CD4-positive, CD25-positive, alpha-beta regulatory T cell (primary cell): ENCODE measurements at regions not wholly inside any gene's neighbourhood (a gene's known extent, or its start where the extent isn't known, plus 50 kb on each side); places are given as distances from the start of the nearest gene placed in this dataset.

ENCODE experiments used
- ATAC-seq, 2 donors: fragments of 150-1000 bp; cut with Tn5 transposase; one replicate each; pipeline ENCODE4 v1.10.0; 2021; ENCODE audit warnings: low read depth in 2 of 2, moderate number of reproducible peaks in 2 of 2, moderate library complexity in 1 of 2
- DNase-seq, 3 donors: peaks; one replicate each; pipeline versions ENCODE4 v3.0.0 to v3.0.0-alpha.2; 2012 to 2022; ENCODE audit warnings: mixed read lengths in 1 of 3
- H3K27ac ChIP-seq: one replicate; pipeline ENCODE4 v1.7.0; 2013; ENCODE audit warnings: mild to moderate bottlenecking, low read length; ENCODE audit not compliant: insufficient read depth, poor library complexity, severe bottlenecking
- H3K27me3 ChIP-seq: one replicate; pipeline ENCODE4 v1.7.0; 2013; ENCODE audit warnings: low read length; ENCODE audit not compliant: control insufficient read depth, insufficient read depth
- H3K36me3 ChIP-seq: one replicate; pipeline ENCODE4 v1.7.0; 2013; ENCODE audit warnings: mild to moderate bottlenecking, low read length, moderate library complexity; ENCODE audit not compliant: control insufficient read depth, insufficient read depth
- H3K4me1 ChIP-seq: 2 replicates; pipeline ENCODE4 v1.7.0; 2013; ENCODE audit warnings: mild to moderate bottlenecking, low read length; ENCODE audit not compliant: insufficient read depth, control insufficient read depth, poor library complexity, severe bottlenecking
- H3K4me3 ChIP-seq: one replicate; pipeline ENCODE4 v1.7.0; 2013; ENCODE audit warnings: low read depth, mild to moderate bottlenecking, low read length, moderate library complexity
- H3K9me3 ChIP-seq, 2 experiments: 1 replicate in 1 of 2; 2 replicates in 1 of 2; pipeline ENCODE4 v1.7.0; 2013; ENCODE audit warnings: low read length in 2 of 2, mild to moderate bottlenecking in 1 of 2, moderate library complexity in 1 of 2; ENCODE audit not compliant: control insufficient read depth in 2 of 2
- H3K27ac Mint-ChIP-seq, 3 donors: one replicate each; pipeline ENCODE4 v1.8.0; 2020 to 2022; ENCODE audit warnings: mild to moderate bottlenecking in 3 of 3, mixed read lengths in 3 of 3, moderate library complexity in 2 of 3
- H3K27me3 Mint-ChIP-seq: one replicate; pipeline ENCODE4 v1.8.0; 2022; ENCODE audit warnings: mild to moderate bottlenecking, mixed read lengths
- H3K36me3 Mint-ChIP-seq: one replicate; pipeline ENCODE4 v1.8.0; 2020; ENCODE audit warnings: mixed read lengths
- H3K4me1 Mint-ChIP-seq, 4 donors: one replicate each; pipeline ENCODE4 v1.8.0; 2020 to 2022; ENCODE audit warnings: mixed read lengths in 4 of 4, mild to moderate bottlenecking in 1 of 4
- H3K4me3 Mint-ChIP-seq, 4 donors: one replicate each; pipeline ENCODE4 v1.8.0; 2020 to 2022; ENCODE audit warnings: mild to moderate bottlenecking in 4 of 4, mixed read lengths in 4 of 4, moderate library complexity in 3 of 4
- H3K9me3 Mint-ChIP-seq, 7 donors: one replicate each; pipeline ENCODE4 v1.8.0; 2020 to 2022; ENCODE audit warnings: mixed read lengths in 7 of 7, mild to moderate bottlenecking in 3 of 7, moderate library complexity in 2 of 7

DNA sequence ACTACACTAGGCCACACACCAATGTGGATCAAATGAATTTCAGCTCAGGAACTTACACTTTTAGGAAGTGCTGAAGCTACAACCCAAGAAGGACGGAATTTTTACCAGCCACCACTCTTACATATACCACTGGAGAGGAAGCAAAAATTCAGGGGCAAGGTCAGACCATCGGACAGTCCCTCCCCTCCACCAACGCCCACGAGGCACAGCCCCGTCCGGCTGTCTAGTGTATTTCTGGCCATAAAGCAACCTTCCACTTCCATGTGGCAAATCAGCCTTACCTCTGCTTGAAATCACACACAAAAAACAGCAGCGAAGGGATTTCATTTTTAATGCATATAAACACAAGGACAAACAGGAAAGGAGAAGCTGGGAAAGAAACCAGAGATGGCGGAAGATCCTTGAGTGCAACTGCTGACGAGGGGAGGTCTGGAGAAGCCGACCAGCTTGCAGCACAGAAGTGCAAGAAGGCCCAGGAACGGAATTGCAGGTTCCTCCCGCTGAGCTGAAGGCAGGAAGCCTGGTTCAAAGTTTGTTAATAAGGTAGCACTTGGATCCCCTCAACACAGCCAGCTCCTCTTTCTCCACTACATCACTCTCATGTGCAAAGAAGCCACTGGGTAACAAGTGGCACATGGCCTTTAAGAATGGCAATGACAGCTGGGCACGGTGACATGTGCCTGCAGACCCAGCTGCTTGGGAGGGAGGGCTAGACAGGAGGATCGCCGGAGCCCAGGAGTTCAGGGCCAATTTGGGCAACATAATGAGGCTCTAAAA is 71.5 kb downstream of the SHANK2 start:
- H3K4me3 Mint-ChIP-seq, result no peak overlapping the region
- peaks cover 0 to 10% (median 2%) of the 10 kb centered on the region in 7 donors for H3K9me3 Mint-ChIP-seq
- DNase-seq, result no peak
- no peaks in the 10 kb centered on the region for H3K4me1 Mint-ChIP-seq
- no peak overlapping the region for H3K27ac Mint-ChIP-seq
- Histone ChIP-seq H3K27ac (no peak overlapping the region), H3K36me3 (no peaks in the 10 kb centered on the region), H3K4me1 (no peaks in the 10 kb centered on the region), H3K9me3 (peaks cover 0 to 3% of the 10 kb centered on the region in 2 experiments), H3K4me3 (no peak overlapping the region), H3K27me3 (no peaks in the 10 kb centered on the region)
- no peak for ATAC-seq
- peaks cover 5% of the 10 kb centered on the region for H3K27me3 Mint-ChIP-seq
- no peaks in the 10 kb centered on the region for H3K36me3 Mint-ChIP-seq

DNA sequence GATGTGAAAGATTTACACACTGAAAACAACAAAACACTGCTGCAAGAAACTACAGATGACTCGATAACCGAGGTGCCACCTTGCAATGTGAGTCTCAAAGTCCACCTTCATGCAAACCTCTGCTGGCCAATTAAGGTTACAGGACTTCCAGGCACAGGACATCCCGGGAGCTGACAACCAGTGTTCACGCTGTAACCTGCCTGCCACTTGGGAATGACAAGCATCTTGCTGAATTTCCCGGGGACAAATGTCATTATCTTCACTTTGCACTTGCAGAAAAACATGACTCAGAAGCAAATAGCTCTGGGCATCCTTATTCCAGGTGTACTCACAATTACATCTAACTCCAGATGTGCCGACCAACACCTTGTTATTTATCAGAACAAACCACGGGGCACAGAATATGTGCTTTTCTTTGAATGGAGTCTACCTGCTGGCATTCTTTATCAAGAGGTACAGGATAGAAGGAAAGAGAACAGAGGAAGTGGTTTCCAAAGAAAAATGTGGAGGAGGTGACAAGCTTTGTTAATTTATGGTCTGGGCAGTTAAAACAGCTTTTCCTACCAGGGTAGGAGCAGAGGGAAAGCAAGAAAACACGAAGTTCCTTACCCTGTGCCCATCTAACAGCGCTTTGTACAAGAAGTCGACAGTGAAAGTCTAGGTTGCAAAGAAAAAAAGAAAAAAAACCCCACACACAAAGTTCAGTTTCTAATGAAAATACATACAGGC is 72.3 kb downstream of the SHANK2 start:
- Histone ChIP-seq H3K4me1 (no peaks in the 10 kb centered on the region), H3K4me3 (no peak overlapping the region), H3K27ac (no peak overlapping the region), H3K36me3 (no peaks in the 10 kb centered on the region), H3K9me3 (peaks cover 0 to 7% of the 10 kb centered on the region in 2 experiments), H3K27me3 (no peaks in the 10 kb centered on the region)
- Mint-ChIP-seq H3K27ac (no peak overlapping the region), H3K36me3 (no peaks in the 10 kb centered on the region), H3K27me3 (peaks cover 5% of the 10 kb centered on the region), H3K9me3 (peaks cover 0 to 12% (median 3%) of the 10 kb centered on the region in 7 donors), H3K4me1 (no peaks in the 10 kb centered on the region), H3K4me3 (no peak overlapping the region)
- DNase-seq, result no peak
- ATAC-seq, result no peak

DNA sequence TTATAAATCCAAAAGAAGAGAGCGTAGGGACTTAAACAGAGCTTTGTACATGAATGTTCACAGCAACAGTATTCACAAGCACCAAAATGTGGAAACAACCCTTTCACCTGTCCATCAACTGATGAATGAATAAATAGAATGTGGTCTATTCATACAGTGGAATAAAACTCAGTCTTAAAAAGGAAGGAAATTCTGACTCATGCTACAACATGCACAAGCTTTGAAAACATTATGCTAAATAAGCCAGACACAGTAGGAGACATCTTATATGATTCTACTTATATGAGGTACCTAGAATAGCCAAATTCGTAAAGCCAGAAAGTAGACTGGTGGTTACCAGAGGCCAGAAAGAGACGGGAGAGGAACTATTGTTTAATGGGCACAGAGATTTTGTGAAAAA is 74.3 kb downstream of the SHANK2 start:
- Histone ChIP-seq H3K27ac (no peak overlapping the region), H3K36me3 (no peaks in the 10 kb centered on the region), H3K4me1 (no peaks in the 10 kb centered on the region), H3K4me3 (no peak overlapping the region), H3K9me3 (peaks cover 0 to 7% of the 10 kb centered on the region in 2 experiments), H3K27me3 (no peaks in the 10 kb centered on the region)
- Mint-ChIP-seq H3K27me3 (peaks cover 9% of the 10 kb centered on the region), H3K27ac (no peak overlapping the region), H3K4me1 (no peaks in the 10 kb centered on the region), H3K9me3 (peaks cover 0 to 12% (median 3%) of the 10 kb centered on the region in 7 donors), H3K36me3 (no peaks in the 10 kb centered on the region), H3K4me3 (no peak overlapping the region)
- ATAC-seq (no peak), DNase-seq (no peak)

DNA sequence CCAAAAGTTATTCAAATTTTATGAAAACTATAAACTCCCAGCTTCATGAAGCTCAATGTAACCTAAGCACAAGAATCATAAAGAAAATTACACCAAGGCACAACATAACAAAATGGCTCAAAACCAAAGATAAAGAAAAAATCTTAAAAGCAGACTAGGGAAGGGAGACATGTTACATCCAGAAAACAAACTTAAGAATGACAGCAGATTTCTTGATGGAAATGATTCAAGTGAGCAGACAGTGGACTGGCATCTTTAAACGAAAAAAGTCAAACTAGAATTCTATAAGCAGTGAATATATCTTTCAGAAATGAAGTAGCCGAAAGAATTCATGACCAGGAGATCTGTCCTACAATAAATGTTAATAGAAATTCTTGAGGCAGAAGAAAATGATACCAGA is 75.6 kb downstream of the SHANK2 start:
- Mint-ChIP-seq H3K36me3 (no peaks in the 10 kb centered on the region), H3K27ac (no peak overlapping the region), H3K27me3 (peaks cover 9% of the 10 kb centered on the region), H3K4me1 (no peaks in the 10 kb centered on the region), H3K9me3 (peaks cover 0 to 12% (median 3%) of the 10 kb centered on the region in 7 donors), H3K4me3 (no peak overlapping the region)
- Histone ChIP-seq H3K36me3 (no peaks in the 10 kb centered on the region), H3K4me3 (no peak overlapping the region), H3K27ac (no peak overlapping the region), H3K4me1 (no peaks in the 10 kb centered on the region), H3K9me3 (peaks cover 0 to 7% of the 10 kb centered on the region in 2 experiments), H3K27me3 (no peaks in the 10 kb centered on the region)
- DNase-seq (no peak), ATAC-seq (no peak)

DNA sequence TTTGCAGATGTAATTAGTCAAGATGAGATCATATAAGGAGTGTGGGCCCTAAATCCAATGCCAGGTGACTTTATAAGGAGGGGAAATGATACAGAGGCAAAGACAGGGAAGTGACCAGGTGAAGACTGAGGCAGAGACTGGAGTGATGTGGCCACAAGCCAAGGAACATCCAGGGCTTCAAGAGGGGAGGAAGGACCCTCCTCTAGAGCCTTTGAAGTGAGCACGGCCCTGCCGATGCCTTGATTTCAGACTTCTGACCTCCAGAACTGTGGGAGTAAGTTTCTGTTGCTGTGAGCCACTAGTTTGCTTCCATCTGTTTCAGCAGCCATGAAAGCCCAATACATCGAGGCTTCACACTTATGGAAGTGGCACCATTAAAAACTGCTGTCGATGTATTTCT is 78.7 kb downstream of the SHANK2 start:
- no peaks in the 10 kb centered on the region for H3K27me3 ChIP-seq
- H3K4me1 ChIP-seq, result no peaks in the 10 kb centered on the region
- Mint-ChIP-seq H3K4me3 (no peak overlapping the region), H3K9me3 (peaks cover 0 to 12% (median 3%) of the 10 kb centered on the region in 7 donors), H3K27ac (no peak overlapping the region), H3K27me3 (peaks cover 4% of the 10 kb centered on the region), H3K36me3 (no peaks in the 10 kb centered on the region), H3K4me1 (no peaks in the 10 kb centered on the region)
- no peaks in the 10 kb centered on the region for H3K36me3 ChIP-seq
- ATAC-seq (no peak), DNase-seq (no peak)
- H3K9me3 ChIP-seq, result peaks cover 0 to 7% of the 10 kb centered on the region in 2 experiments
- no peak overlapping the region for H3K4me3 ChIP-seq
- no peak overlapping the region for H3K27ac ChIP-seq

DNA sequence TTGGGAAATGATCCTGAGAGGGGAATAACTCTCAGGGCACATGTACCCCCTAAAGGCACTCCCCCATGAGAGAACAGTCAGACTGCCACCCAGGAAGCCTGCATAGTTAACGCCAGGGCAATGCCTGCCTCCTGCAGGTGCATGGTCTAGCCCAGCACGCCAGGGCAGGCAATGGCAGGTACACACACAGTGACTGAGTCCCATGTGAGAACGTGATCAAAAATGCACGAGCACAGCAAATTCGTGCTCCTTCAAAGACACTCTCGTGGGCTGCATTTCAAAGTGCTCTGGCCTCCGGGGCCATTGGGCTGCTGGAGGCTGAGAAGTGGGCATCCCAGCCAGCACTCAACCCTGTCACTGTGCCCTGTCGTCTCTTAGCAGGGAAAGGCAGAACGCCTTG is 79.7 kb downstream of the SHANK2 start:
- Mint-ChIP-seq H3K27me3 (peaks cover 4% of the 10 kb centered on the region), H3K4me1 (no peaks in the 10 kb centered on the region), H3K9me3 (peaks cover 0 to 12% (median 2%) of the 10 kb centered on the region in 7 donors), H3K36me3 (no peaks in the 10 kb centered on the region), H3K27ac (no peak overlapping the region), H3K4me3 (no peak overlapping the region)
- no peak overlapping the region for H3K4me3 ChIP-seq
- H3K4me1 ChIP-seq, result no peaks in the 10 kb centered on the region
- H3K9me3 ChIP-seq, result peaks cover 0 to 7% of the 10 kb centered on the region in 2 experiments
- H3K27ac ChIP-seq, result no peak overlapping the region
- H3K27me3 ChIP-seq, result no peaks in the 10 kb centered on the region
- no peak for DNase-seq
- ATAC-seq, result no peak
- no peaks in the 10 kb centered on the region for H3K36me3 ChIP-seq

DNA sequence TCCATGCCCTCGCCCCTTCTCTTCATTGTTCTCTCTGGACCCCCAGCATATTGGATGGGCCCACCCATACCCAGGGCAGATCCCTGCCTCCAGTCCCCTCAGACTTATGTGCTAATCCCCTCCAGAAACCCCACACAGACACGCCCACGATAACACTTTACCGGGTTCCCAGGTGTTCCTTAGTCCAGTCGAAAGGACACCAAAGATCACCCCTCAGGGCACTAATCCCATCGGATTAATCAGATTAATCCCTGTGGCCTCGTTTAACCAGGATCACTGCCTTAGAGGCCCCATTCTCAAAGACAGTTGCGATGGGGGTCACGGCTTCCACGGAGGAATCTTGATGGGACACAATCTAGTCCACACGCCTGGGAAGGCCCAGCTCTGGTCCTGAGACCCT is 80.8 kb downstream of the SHANK2 start:
- no peak overlapping the region for H3K4me3 Mint-ChIP-seq
- ATAC-seq (no peak), DNase-seq (no peak)
- Histone ChIP-seq H3K4me1 (no peaks in the 10 kb centered on the region), H3K27ac (no peak overlapping the region), H3K4me3 (no peak overlapping the region), H3K9me3 (peaks cover 0 to 4% of the 10 kb centered on the region in 2 experiments), H3K27me3 (no peaks in the 10 kb centered on the region), H3K36me3 (no peaks in the 10 kb centered on the region)
- peaks cover 4% of the 10 kb centered on the region for H3K27me3 Mint-ChIP-seq
- H3K27ac Mint-ChIP-seq, result no peak overlapping the region
- H3K4me1 Mint-ChIP-seq, result no peaks in the 10 kb centered on the region
- peaks cover 0 to 9% (median 2%) of the 10 kb centered on the region in 7 donors for H3K9me3 Mint-ChIP-seq
- no peaks in the 10 kb centered on the region for H3K36me3 Mint-ChIP-seq
